OCI-LY7 (cell line): ENCODE measurements at regions not wholly inside any gene's neighbourhood (a gene's known extent, or its start where the extent isn't known, plus 50 kb on each side); places are given as distances from the start of the nearest gene placed in this dataset.

Source experiments
- BruUV-seq: library from RNA; stranded (reverse); fragments of 400-500 nt; replicated peaks from 2 replicates; lab custom pipeline; 2021; lab: Mats Ljungman, UMichigan
- CTCF ChIA-PET: fragments of 300-600 bp; sonication (Branson Sonifier 250); formaldehyde crosslinking; loops from one replicate; lab custom pipeline; 2022; ENCODE audit warnings: antibody characterized with exemption; ENCODE audit not compliant: unreplicated experiment; lab: Charles Lee
- POLR2A ChIA-PET: fragments of 300-600 bp; sonication (Branson Sonifier 250); formaldehyde crosslinking; loops from one replicate; lab custom pipeline; 2022; ENCODE audit warnings: antibody characterized with exemption; lab: Charles Lee
- DNase-seq: peaks from one replicate; pipeline ENCODE4 v3.0.0-alpha.2; 2015; ENCODE audit warnings: low spot score
- H2AFZ ChIP-seq: fragments of 200-600 bp; sonication (generic), shearing (Covaris generic); 2 replicates; pipeline ENCODE4 v1.6.1; 2014; ENCODE audit warnings: mild to moderate bottlenecking, antibody characterized with exemption, low read length, moderate library complexity
- H3K27ac ChIP-seq: fragments of 200-600 bp; sonication (generic); 2 replicates; pipeline ENCODE4 v1.5.1; 2014; ENCODE audit warnings: mixed run types, low read depth, mild to moderate bottlenecking, moderate library complexity, low read length, inconsistent platforms; ENCODE audit not compliant: poor library complexity, severe bottlenecking
- H3K36me3 ChIP-seq: fragments of 200-600 bp; sonication (generic); 2 replicates; pipeline ENCODE4 v1.6.1; 2014; ENCODE audit warnings: mild to moderate bottlenecking, antibody characterized with exemption, low read length, moderate library complexity, mixed read lengths; ENCODE audit not compliant: insufficient read depth
- H3K4me1 ChIP-seq: fragments of 200-600 bp; sonication (generic); 2 replicates; pipeline ENCODE4 v1.5.1; 2014; ENCODE audit warnings: mild to moderate bottlenecking, low read length; ENCODE audit not compliant: insufficient read depth, poor library complexity, severe bottlenecking
- H3K4me2 ChIP-seq: fragments of 200-600 bp; sonication (generic); 2 replicates; pipeline ENCODE4 v1.6.1; 2014; ENCODE audit warnings: mild to moderate bottlenecking, low read length
- H3K4me3 ChIP-seq: fragments of 200-600 bp; sonication (generic); 2 replicates; pipeline ENCODE4 v1.5.1; 2014; ENCODE audit warnings: mild to moderate bottlenecking, low read depth, low read length; ENCODE audit not compliant: poor library complexity, severe bottlenecking
- H3K79me2 ChIP-seq: fragments of 200-600 bp; sonication (generic); 2 replicates; pipeline ENCODE4 v1.6.1; 2016; ENCODE audit warnings: low read depth, mild to moderate bottlenecking, low read length, moderate library complexity, mixed read lengths; ENCODE audit not compliant: insufficient read depth
- H3K9me2 ChIP-seq: fragments of 200-600 bp; sonication (generic); 2 replicates; pipeline ENCODE4 v1.6.1; 2016; ENCODE audit warnings: mild to moderate bottlenecking, low read length, mixed read lengths; ENCODE audit not compliant: insufficient read depth
- H3K9me3 ChIP-seq: fragments of 200-600 bp; sonication (generic); 2 replicates; pipeline ENCODE4 v1.6.1; 2014; ENCODE audit warnings: mild to moderate bottlenecking, mixed run types, low read length, mixed read lengths
- H4K20me1 ChIP-seq: fragments of 200-600 bp; sonication (generic); 2 replicates; pipeline ENCODE4 v1.6.1; 2014; ENCODE audit warnings: mild to moderate bottlenecking, antibody characterized with exemption, low read length, moderate library complexity, mixed read lengths; ENCODE audit not compliant: insufficient read depth
- EZH2phosphoT487 ChIP-seq: fragments of 200-600 bp; sonication (generic); IDR thresholded peaks from 2 replicates; pipeline ENCODE4 v1.6.1; 2018; ENCODE audit warnings: low read depth, borderline replicate concordance, mild to moderate bottlenecking, mixed run types, antibody characterized with exemption, low read length, moderate library complexity, mixed read lengths
- intact Hi-C: fragments of 100-400 bp; cut with micrococcal nuclease; formaldehyde crosslinking; loops from one replicate; pipeline ENCODE4 v1.10.0; 2022; ENCODE audit not compliant: unreplicated experiment
- TF ChIP-seq, protein P1 (sequence below): fragments of 200-600 bp; sonication (generic); conservative IDR thresholded peaks from 2 replicates; pipeline ENCODE4 v1.5.1; 2014; ENCODE audit warnings: mild to moderate bottlenecking, antibody characterized with exemption, low read length, moderate library complexity, mixed read lengths

- Histone ChIP-seq H3K4me2 (no peak overlapping the region), H3K36me3 (no peaks in the 10 kb centered on the region), H3K4me1 (peaks cover 19% of the 10 kb centered on the region), H3K4me3 (no peak overlapping the region), H3K79me2 (no peaks in the 10 kb centered on the region), H2AFZ (no peak overlapping the region), H3K9me3 (no peaks in the 10 kb centered on the region), H3K9me2 (no peaks in the 10 kb centered on the region), H4K20me1 (no peaks in the 10 kb centered on the region), H3K27ac (no peak overlapping the region)
- ChIA-PET POLR2A (interaction anchor here (0.9 kb wide), 1 partner anchor 11 kb away, joined by 4 read pairs; no protein-coding TSS in a partner anchor), CTCF (no interaction called here)
- no TSS peak for BruUV-seq
- intact Hi-C loops = no loop called here
- no peak for DNase-seq
- TF ChIP-seq, protein P1, sequence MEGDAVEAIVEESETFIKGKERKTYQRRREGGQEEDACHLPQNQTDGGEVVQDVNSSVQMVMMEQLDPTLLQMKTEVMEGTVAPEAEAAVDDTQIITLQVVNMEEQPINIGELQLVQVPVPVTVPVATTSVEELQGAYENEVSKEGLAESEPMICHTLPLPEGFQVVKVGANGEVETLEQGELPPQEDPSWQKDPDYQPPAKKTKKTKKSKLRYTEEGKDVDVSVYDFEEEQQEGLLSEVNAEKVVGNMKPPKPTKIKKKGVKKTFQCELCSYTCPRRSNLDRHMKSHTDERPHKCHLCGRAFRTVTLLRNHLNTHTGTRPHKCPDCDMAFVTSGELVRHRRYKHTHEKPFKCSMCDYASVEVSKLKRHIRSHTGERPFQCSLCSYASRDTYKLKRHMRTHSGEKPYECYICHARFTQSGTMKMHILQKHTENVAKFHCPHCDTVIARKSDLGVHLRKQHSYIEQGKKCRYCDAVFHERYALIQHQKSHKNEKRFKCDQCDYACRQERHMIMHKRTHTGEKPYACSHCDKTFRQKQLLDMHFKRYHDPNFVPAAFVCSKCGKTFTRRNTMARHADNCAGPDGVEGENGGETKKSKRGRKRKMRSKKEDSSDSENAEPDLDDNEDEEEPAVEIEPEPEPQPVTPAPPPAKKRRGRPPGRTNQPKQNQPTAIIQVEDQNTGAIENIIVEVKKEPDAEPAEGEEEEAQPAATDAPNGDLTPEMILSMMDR = no peak
- no peak for TF ChIP-seq EZH2phosphoT487
Measured at GRCh38 chr11:119790476-119790875, 61.5 kb upstream of the NECTIN1 start.

DNA sequence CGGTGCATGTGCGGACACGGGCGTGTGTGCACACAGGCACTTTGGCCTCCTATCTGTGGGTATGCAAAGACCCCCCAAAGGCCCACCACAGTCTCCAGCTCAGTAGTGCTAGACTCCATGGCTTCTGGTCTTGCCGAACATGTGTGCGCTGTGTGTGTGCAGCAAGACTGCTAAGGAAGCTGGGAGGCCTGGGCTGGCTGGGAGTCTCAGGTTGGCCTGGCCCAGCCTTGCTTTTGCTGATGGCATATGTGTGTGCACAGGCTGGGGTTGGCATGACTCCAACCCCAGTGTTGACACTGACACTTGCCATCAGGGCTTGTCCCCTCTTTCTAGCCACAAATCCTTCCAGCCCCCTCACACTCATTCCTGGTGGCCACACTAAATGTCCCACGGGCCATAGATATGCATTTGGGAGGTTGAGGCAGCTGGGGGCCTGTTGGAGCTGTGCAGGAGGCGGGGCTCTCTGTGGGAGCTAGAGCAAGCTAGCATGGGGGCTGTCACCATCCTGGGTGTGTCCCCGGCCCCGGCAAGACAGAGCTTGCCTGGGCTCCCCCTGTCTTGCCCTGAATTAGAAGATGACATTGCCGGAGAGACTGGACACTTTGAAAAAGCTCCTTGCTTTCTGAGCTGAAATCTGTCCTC lies 60.9 kb upstream of the NECTIN1 start:
- ChIA-PET CTCF (no interaction called here), POLR2A (interaction anchor here (0.9 kb wide), 1 partner anchor 11 kb away, joined by 4 read pairs; no protein-coding TSS in a partner anchor)
- H2AFZ ChIP-seq = no peak overlapping the region
- intact Hi-C loops = no loop called here
- no peak for TF ChIP-seq EZH2phosphoT487
- TF ChIP-seq, protein P1 = no peak
- BruUV-seq = no TSS peak
- no peaks in the 10 kb centered on the region for H4K20me1 ChIP-seq
- no peaks in the 10 kb centered on the region for H3K9me2 ChIP-seq
- no peaks in the 10 kb centered on the region for H3K79me2 ChIP-seq
- no peak overlapping the region for H3K27ac ChIP-seq
- DNase-seq = no peak
- H3K4me3 ChIP-seq = no peak overlapping the region
- no peaks in the 10 kb centered on the region for H3K36me3 ChIP-seq
- peaks cover 20% of the 10 kb centered on the region for H3K4me1 ChIP-seq
- H3K9me3 ChIP-seq = no peaks in the 10 kb centered on the region
- H3K4me2 ChIP-seq = no peak overlapping the region

- no peak overlapping the region for H2AFZ ChIP-seq
- no TSS peak for BruUV-seq
- no peak for DNase-seq
- H3K79me2 ChIP-seq = no peaks in the 10 kb centered on the region
- no peaks in the 10 kb centered on the region for H3K36me3 ChIP-seq
- H4K20me1 ChIP-seq = no peaks in the 10 kb centered on the region
- H3K4me2 ChIP-seq = no peak overlapping the region
- H3K4me1 ChIP-seq = peaks cover 20% of the 10 kb centered on the region
- H3K4me3 ChIP-seq = no peak overlapping the region
- H3K9me3 ChIP-seq = no peaks in the 10 kb centered on the region
- no peaks in the 10 kb centered on the region for H3K9me2 ChIP-seq
- POLR2A ChIA-PET = no interaction called here
- TF ChIP-seq EZH2phosphoT487 = no peak
- TF ChIP-seq, protein P1 = no peak
- intact Hi-C loops = no loop called here
- H3K27ac ChIP-seq = no peak overlapping the region
- CTCF ChIA-PET = no interaction called here
Measured at GRCh38 chr11:119788911-119789560, 60.0 kb upstream of the NECTIN1 start.
